Natural killer cell (primary cell): ENCODE measurements at regions not wholly inside any gene's neighbourhood (a gene's known extent, or its start where the extent isn't known, plus 50 kb on each side); places are given as distances from the start of the nearest gene placed in this dataset.

Experiments
- ATAC-seq, 3 donors: fragments of 150-1000 bp in 2 of 3; fragments of 200-7000 bp in 1 of 3; cut with Tn5 transposase; 1 replicate in 1 of 3; 2 replicates in 2 of 3; pipeline ENCODE4 v1.10.0; 2021; ENCODE audit warnings: mild to moderate bottlenecking in 2 of 3, moderate library complexity in 2 of 3
- DNase-seq, 2 donors: peaks; one replicate each; pipeline versions ENCODE4 v3.0.0 to v3.0.0-alpha.2; 2013 to 2021; ENCODE audit warnings: mixed read lengths in 1 of 2
- H3K27ac ChIP-seq: one replicate; pipeline ENCODE4 v1.5.1; 2013; ENCODE audit warnings: mild to moderate bottlenecking, low read length
- H3K27me3 ChIP-seq: one replicate; pipeline ENCODE4 v1.6.1; 2013; ENCODE audit warnings: low read length; ENCODE audit not compliant: control insufficient read depth, insufficient read depth
- H3K36me3 ChIP-seq: one replicate; pipeline ENCODE4 v1.6.1; 2013; ENCODE audit warnings: low read length; ENCODE audit not compliant: control insufficient read depth, insufficient read depth
- H3K4me1 ChIP-seq: one replicate; pipeline ENCODE4 v1.6.1; 2013; ENCODE audit warnings: low read length; ENCODE audit not compliant: control insufficient read depth, insufficient read depth
- H3K4me3 ChIP-seq: one replicate; pipeline ENCODE4 v1.5.1; 2013; ENCODE audit warnings: low read length
- H3K9me3 ChIP-seq: one replicate; pipeline ENCODE4 v1.6.1; 2013; ENCODE audit warnings: low read length; ENCODE audit not compliant: control insufficient read depth, insufficient read depth
- H3K27ac Mint-ChIP-seq, 2 donors: one replicate each; pipeline ENCODE4 v1.8.0; 2022; ENCODE audit warnings: mild to moderate bottlenecking in 2 of 2, mixed read lengths in 2 of 2, moderate library complexity in 1 of 2
- H3K27me3 Mint-ChIP-seq, 2 donors: one replicate each; pipeline ENCODE4 v1.8.0; 2022; ENCODE audit warnings: low read depth in 2 of 2, mixed read lengths in 2 of 2
- H3K36me3 Mint-ChIP-seq: one replicate; pipeline ENCODE4 v1.8.0; 2022; ENCODE audit warnings: mixed read lengths
- H3K4me1 Mint-ChIP-seq, 2 donors: one replicate each; pipeline ENCODE4 v1.8.0; 2022; ENCODE audit warnings: mixed read lengths in 2 of 2
- H3K4me3 Mint-ChIP-seq: one replicate; pipeline ENCODE4 v1.8.0; 2022; ENCODE audit warnings: mild to moderate bottlenecking, moderate library complexity, mixed read lengths
- H3K9me3 Mint-ChIP-seq, 2 donors: one replicate each; pipeline ENCODE4 v1.8.0; 2022; ENCODE audit warnings: mixed read lengths in 2 of 2
- CTCF ChIP-seq: fragments of 200-600 bp; IDR thresholded peaks from one replicate; pipeline ENCODE4 v1.8.0; 2022; ENCODE audit warnings: antibody characterized with exemption
- WGBS: methylation state at CpG from one replicate; pipeline ENCODE4 v1.1.7; 2013; ENCODE audit warnings: missing lambda C conversion rate; ENCODE audit not compliant: insufficient coverage; 5-methylcytosine and 5-hydroxymethylcytosine counted together
- intact Hi-C: fragments of 100-400 bp; cut with micrococcal nuclease; formaldehyde crosslinking; loops from one replicate; pipeline ENCODE4 v1.14.2; 2022

DNA sequence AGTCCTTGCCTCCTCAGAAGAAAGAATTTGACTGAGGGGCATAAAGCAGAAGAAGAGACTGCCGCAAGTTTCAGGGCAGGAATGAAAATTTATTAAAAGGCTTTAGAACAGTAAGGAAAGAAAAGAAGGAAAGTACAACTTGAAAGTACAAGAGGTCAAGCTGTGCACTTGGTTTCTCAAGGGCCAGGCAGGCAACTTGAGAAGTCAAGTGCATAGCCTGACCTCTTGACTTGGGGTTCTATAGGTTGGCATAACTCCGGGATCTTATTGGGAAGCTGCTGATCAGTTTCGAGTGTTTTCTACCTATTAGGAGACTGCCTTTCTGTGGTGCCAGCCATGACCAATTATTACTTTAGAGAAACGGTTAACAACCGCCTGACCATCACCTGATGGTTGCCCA, 237.0 kb upstream of the RGS17 start:
- H3K4me1 ChIP-seq: no peaks in the 10 kb centered on the region
- Mint-ChIP-seq H3K36me3 (no peaks in the 10 kb centered on the region), H3K27me3 (no peaks in the 10 kb centered on the region), H3K9me3 (peaks cover 2 to 5% of the 10 kb centered on the region in 2 donors), H3K27ac (no peak overlapping the region), H3K4me3 (no peak overlapping the region), H3K4me1 (no peaks in the 10 kb centered on the region)
- intact Hi-C loops: no loop called here
- no peak for TF ChIP-seq CTCF
- no peaks in the 10 kb centered on the region for H3K27me3 ChIP-seq
- H3K9me3 ChIP-seq: peaks cover 7% of the 10 kb centered on the region
- no peaks in the 10 kb centered on the region for H3K36me3 ChIP-seq
- no peak overlapping the region for H3K4me3 ChIP-seq
- DNase-seq (no peak), ATAC-seq (no peak)
- 91% methylated on average over 5 of the region's 5 CpGs for WGBS
- H3K27ac ChIP-seq: no peak overlapping the region

DNA sequence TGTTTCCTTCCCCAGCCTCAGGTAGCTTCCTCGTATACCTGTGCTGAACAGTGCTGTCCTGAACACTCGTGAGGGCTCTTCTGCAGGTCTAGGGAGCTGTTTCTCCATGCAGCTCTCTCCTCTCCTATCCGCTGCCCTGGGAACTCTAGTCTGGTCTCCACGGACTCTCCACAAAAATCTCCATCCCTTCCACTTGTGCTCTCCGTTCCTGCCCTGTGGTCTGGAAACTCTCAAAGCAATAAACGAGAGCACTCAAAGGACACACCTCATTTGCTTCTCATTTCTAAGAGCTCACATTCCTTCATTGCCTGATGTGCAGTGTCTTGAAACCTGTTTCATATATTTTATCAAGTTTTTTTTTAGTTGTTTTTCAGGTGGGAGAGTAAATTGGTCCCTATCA, 235.9 kb upstream of the RGS17 start:
- peaks cover 5 to 7% of the 10 kb centered on the region in 2 donors for H3K9me3 Mint-ChIP-seq
- ATAC-seq: no peak
- no peak for TF ChIP-seq CTCF

DNA sequence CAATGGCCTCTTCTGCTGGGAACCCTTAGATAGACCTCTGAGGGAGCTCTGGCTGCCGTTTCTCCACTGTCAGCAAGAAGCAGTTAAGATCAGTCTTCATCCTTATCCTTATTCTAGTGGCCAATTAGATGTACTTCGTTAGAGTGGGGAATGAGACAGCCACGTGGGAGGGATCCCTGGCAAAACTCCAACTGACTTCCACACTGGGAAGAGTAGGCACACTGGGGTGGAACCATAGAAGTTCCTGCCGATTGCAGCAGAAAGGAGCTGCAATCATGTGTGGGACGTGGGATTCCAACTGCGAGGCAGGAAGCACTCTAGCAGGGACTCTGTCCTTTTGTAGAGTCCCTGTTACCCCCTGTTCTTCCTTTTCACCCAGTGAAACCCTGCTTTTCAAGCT, 226.3 kb upstream of the RGS17 start:
- Mint-ChIP-seq H3K4me1 (no peaks in the 10 kb centered on the region), H3K36me3 (no peaks in the 10 kb centered on the region), H3K27me3 (no peaks in the 10 kb centered on the region), H3K4me3 (no peak overlapping the region), H3K9me3 (peaks cover 0 to 7% of the 10 kb centered on the region in 2 donors), H3K27ac (no peak overlapping the region)
- DNase-seq (no peak), ATAC-seq (no peak)
- no peak for TF ChIP-seq CTCF
- no peaks in the 10 kb centered on the region for H3K36me3 ChIP-seq
- H3K4me3 ChIP-seq: no peak overlapping the region
- intact Hi-C loops: no loop called here
- H3K4me1 ChIP-seq: no peaks in the 10 kb centered on the region
- no peaks in the 10 kb centered on the region for H3K27me3 ChIP-seq
- peaks cover 3% of the 10 kb centered on the region for H3K9me3 ChIP-seq
- no peak overlapping the region for H3K27ac ChIP-seq
- WGBS: 73% methylated on average over 6 of the region's 6 CpGs

More for the DNA sequence above, 235.9 kb upstream of the RGS17 start:
- Histone ChIP-seq H3K4me3 (no peak overlapping the region), H3K27ac (no peak overlapping the region), H3K4me1 (no peaks in the 10 kb centered on the region), H3K36me3 (no peaks in the 10 kb centered on the region), H3K27me3 (no peaks in the 10 kb centered on the region), H3K9me3 (peaks cover 7% of the 10 kb centered on the region)
- Mint-ChIP-seq H3K27ac (no peak overlapping the region), H3K36me3 (no peaks in the 10 kb centered on the region), H3K4me1 (no peaks in the 10 kb centered on the region), H3K27me3 (no peaks in the 10 kb centered on the region), H3K4me3 (no peak overlapping the region)
- 84% methylated on average over 6 of the region's 6 CpGs for WGBS
- DNase-seq: no peak
- intact Hi-C loops: no loop called here

DNA sequence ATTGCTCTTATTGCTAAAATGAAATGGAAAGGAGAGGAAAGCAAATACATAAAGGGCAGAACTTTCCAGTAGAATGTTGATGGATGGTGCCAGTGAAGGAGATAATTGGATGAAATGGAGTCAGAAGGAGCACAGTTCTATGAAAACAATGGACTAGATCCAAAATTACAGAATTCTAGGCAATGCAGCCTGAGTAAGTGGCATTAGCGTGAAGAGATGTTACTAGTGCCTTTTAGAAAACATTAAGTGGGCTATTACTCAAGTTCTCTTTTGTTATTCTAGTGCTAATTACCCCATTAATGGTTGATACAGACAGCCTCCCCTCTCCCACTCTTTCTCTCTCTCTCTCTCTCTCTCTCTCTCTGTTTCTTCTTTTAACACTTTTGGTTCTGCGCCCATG, 209.5 kb upstream of the RGS17 start:
- no peak overlapping the region for H3K27ac Mint-ChIP-seq
- H3K27me3 ChIP-seq: no peaks in the 10 kb centered on the region
- no peaks in the 10 kb centered on the region for H3K27me3 Mint-ChIP-seq
- no peaks in the 10 kb centered on the region for H3K9me3 ChIP-seq
- no peak for DNase-seq
- no peak for ATAC-seq
- H3K36me3 Mint-ChIP-seq: no peaks in the 10 kb centered on the region
- 78% methylated on average over 1 of the region's 2 CpGs for WGBS
- H3K4me3 ChIP-seq: no peak overlapping the region
- intact Hi-C loops: no loop called here
- no peak overlapping the region for H3K4me3 Mint-ChIP-seq
- peaks cover 3 to 4% of the 10 kb centered on the region in 2 donors for H3K9me3 Mint-ChIP-seq
- no peaks in the 10 kb centered on the region for H3K4me1 ChIP-seq
- H3K4me1 Mint-ChIP-seq: no peaks in the 10 kb centered on the region
- no peak overlapping the region for H3K27ac ChIP-seq
- no peak for TF ChIP-seq CTCF
- H3K36me3 ChIP-seq: no peaks in the 10 kb centered on the region
